ENCODE measurements at regions not wholly inside any gene's neighbourhood (a gene's known extent, or its start where the extent isn't known, plus 50 kb on each side); places are given as distances from the start of the nearest gene placed in this dataset.
"Not testable (repeated sequence)": the region's sequence is repeated elsewhere in the genome, so short reads cannot be mapped to it uniquely, and the experiment has no call there.

DNA sequence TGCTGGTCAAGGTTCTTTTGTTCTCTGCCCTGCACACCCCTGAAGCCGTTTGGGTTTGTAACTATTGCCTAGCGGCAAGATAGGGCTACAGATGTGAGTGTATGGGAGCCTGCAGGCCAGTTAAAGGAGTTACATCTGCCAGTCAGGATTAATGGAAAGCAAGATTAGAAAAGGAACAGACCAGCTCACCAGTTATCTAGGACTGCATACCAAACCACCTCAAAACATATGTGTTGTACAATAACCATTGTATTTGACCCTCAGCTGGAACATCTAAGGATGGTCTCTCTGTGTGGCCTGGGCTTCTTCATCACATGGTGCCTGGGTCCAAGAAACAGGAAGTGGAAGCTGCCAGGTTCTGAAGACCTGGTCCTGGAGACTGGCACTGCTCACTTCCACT is 52.5 kb upstream of the FBXO28 start:
- DNase-seq, result no peak

DNA sequence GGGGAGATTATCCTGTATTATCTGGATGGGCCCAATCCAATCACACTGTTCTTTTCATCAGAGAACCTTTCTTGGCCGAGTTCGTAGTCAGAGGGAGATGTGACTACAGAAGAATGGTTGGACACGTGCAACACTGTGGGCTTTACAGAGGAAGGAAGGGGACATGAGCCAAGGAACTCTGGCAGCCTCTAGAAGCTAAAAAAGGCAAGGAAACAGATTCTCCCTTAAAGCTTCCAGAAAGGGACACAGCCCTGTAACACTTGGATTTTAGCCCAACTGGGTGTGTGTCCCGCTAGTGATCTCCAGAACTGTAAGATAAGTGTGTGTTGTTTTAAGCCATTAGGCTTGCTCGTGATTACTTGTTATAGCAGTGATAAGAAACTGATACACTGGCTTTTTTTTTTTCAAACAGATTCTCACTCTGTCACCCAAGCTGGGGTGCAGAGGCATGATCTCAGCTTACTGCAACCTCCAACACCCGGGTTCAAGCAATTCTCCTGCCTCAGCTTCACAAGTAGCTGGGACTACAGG is 53.9 kb upstream of the FBXO28 start:
- DNase-seq, result no peak

DNA sequence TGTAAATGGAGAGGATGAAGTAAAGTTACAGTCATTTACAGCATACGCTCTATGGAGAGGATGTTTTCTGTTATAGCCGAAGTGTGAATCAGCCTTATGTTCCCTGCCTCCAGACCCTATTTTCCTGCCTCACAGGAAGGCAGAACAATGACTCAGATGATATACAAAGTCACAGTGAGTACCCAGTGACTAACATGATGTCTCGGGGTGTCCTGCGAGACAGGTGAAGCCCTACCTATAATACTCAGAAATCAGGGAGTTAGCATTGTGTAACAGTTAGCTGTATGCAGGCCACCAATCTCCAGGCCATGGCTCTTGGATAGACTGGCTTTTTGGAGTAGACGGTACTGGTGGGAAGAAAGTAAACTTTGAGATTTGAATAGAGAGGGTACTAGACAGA is 55.6 kb upstream of the FBXO28 start:
- DNase-seq, result no peak

DNA sequence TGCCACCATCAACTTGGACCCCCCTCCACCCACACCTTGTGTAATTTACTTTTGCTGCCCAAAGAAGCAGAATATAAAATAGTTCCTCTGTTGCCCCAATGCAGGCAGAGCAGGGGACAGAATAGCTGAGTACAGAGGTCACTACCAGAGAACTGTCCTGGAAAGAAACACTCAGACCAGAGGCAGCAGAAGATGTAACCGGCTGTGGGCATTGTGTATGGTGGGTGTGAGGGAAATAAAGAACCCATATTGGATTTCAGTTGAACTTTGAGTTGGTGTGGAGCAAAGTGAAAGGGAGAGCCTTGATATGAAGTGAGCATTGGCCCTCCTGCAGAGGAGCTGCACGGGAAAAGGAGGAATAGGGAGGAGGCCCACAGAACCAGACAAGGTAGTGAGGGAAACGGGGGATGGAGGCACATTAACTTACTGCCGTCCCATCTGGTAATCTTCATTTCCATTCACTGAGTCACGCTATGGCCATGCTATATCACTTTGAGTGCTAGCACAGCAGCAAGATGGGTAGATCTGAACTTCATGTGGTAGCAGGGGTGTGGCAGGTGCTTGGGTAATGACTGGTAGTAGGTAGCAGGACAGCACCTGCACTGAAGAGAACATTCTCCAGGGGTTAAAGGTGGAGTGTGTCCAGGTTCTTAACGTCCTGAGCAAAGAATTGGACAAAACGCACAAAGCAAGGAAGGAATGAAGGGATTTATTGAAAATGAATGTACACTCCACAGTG is 56.3 kb upstream of the FBXO28 start:
- DNase-seq, result no peak

DNA sequence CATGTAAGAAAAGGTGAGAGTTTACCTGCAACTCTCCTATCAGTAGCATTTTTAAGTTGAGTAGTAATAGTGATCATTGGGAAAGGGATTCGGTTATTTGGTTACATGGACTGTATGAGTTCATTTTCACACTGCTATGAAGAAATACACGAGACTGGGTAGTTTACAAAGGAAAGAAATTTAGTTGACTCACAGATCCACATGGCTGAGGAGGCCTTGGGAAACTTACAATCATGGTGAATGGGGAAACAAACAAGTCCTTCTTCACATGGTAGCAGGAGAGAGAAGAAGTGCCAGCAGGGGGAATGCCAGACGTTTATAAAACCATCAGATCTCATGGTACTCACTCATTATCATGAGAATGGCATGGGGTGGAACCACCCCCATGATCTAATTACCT is 59.3 kb upstream of the FBXO28 start:
- no peak for DNase-seq

DNA sequence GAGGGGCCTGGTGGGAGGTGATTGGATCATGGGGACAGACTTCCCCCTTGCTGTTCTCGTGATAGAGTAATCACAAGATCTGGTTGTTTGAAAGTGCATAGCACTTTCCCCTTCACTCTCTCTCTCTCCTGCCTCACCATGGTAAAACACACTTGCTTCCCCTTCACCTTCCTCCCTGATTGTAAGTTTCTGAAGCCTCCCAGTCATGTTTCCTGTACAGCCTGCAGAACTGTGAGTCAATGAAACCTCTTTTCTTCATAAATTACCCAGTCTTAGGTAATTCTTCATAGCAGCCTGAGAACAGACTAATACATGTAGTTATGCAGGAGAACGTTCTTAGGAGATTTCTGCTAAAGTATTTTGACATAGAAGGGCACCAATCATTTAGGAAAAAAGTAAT is 59.9 kb upstream of the FBXO28 start:
- no peak for DNase-seq

DNA sequence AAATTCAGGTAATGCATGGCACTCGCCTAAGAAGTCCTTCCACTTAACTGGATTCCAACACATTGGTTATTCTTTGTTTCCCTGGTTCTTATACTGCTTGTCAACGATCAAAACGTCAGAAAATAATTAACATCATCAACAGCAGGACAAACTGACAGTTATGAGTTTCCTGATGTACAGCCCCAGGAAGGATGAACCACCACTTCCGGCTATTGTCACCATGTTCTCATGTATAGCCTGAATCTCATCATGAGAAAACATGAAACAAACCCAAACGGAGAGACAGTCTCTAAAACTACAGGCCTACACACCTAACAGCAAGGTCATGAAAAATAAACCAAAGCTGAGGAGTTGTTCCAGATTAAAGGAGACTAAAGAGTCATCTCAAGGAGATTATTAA is 60.5 kb upstream of the FBXO28 start:
- no peak for DNase-seq

DNA sequence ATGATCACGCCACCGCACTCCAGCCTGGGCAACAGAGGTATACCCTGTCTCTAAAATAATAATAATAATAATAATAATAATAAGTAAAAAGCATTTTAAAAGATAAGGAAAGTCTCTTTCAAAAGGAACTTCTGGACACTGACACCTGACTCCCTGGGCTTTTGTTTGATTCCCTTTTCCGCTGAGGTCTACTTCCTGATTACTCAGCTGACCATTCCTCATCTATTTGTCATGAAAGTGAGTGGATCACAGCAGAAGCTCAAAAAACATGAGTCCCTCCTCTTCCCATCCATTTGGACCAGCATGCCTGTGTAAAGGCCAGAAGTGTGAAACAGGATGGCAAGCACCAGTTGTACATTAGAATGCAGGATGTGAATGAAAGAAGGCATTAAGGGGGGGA is 61.1 kb upstream of the FBXO28 start:
- DNase-seq, result no peak

DNA sequence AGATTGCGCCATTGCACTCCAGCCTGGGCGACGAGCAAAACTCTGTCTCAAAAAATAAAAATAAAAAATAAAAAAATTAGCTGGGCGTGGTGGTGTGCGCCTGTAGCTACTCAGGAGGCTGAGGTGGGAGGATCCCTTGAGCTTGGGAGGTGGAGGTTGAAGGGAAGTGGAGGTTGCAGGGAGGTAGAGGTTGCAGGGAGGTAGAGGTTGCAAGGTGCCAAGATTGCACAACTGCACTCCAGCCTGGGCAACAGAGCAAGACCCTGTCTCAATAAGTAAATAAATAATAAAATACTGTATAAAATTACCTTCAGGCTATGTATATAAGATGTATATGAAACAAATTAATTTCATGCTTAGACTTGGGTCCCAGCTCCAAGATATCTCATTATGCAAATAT is 62.1 kb upstream of the FBXO28 start:
- DNase-seq, result not testable (repeated sequence)

DNA sequence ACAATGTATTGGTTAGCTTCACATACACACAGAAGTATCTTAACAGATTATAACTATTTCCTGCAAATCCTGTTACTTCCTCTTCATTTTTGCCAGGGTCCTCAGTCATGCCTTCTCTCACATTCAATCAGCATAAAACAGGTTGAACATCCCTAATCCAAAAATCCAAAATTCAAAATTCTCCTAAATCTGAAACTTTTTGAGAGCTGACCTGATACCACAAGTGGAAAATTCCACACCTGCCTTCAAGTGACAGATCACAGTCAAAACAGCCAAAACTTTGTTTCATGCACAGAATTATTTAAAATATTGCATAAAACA is 62.9 kb upstream of the FBXO28 start:
- no peak for DNase-seq

DNA sequence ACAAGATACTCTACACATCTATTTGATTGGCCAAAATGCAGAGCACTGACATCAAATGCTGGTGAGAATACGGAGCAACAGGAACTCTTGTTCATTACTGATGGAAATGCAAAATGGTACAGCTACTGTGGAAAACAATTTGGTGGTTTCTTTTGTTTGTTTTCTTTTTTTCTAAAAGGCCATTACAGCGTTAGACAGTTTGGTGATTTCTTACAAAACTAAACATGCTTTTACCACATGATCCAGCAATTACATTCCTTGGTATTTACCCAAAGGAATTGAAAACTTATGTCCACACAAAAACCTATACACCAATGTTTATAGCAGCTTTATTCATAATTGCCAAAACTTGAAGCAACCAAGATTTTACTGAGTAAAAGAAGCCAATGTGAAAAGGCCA is 66.4 kb upstream of the FBXO28 start:
- DNase-seq, result no peak

DNA sequence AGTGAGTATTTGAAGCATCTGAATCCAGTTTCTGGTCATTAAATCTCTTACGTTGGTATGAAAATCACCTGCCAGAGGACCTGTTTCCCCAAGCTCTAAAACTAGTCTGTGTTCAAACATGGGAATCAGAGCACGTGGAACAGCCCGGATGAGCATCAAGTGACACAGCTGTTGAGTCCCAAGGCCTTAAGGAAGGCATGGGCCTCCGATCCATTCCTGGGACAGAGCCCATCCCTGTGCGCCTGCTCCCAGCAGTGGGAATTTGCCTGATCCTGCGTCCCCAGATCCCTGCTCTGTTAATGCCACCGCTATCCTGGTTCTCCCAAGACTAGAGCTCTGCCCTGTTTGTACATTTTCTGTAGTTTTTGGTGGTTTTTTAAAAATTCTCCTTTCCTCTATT is 68.4 kb upstream of the FBXO28 start:
- no peak for DNase-seq

DNA sequence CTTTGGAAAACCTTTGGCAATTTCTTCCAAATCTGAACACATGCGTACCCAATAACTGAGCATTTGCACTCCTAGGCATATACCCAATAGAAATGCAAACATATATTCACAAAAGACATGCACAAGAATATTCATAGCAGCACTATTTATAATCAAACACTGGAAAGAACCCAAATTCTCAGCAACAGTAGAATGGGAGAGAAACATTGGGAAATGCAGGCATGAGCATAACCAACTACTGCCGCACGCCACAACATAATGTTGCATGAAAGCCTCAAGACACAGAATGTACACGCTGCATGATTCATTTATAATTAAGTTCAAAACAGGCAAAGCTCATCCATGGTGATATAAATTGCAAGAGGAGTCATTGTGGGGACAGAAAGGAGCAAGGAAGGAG is 69.5 kb upstream of the FBXO28 start:
- no peak for DNase-seq

DNA sequence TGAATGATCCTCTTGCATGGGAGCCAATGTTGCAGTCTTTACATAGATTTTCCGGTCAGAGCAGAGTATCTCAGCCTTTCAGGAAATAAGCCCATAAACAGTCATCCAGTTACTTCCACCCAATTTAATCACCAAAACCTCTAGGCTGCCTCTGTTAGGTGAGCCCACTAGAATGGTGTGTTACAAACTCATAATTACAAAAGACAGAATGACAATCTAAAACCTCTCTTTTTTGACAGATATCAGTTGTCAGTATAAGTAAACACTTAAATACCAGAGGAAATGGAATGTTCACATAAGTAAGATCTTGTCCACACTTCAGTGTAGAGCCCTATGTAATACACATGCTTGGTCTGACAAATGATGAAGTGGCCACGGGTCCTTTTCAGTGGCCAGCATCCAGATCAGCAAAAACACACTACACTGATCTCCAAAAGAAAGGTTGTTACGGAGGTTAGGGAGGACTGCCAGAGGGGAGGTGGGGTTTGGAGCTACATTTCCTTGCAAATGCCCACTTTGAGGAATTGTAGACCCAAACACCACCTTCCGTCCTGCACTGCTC is 71.3 kb upstream of the FBXO28 start:
- no peak for DNase-seq

DNA sequence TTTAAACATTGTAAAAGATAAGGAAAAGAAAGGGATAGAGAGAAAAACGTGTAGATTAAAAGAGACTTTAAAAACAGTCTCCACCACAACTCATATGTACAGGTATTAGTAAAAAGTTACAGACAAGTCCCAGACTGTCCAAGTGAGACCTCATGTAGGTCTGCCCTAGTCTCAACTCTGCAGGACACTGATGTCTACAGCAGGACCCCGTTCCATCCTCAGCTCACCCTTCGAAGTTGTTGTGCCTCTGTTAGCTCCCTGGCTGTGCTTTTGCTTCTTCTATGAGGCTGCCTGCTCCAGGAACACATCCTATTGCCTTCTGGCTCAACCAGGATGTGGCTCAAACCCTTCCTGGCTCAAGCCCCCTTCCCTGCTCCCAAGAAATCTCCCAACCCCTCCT is 72.9 kb upstream of the FBXO28 start:
- DNase-seq, result no peak

DNA sequence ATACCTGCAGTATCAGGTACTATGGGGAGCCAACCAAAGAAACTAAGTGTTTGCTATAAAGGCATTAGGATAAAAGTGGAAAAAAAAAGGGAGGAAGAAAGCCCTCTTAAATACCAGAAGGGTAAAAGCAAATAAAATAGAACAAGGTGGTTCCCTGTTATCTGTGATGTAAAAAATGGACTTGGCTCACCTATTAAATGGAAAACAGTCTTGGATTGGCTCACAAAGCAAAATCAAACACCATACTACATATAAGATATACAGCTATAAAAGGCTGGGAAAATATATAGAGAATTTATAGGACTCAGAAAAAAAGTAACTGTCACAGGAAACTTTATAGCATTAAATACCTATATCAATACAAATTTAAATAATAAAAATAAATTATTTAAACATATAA is 73.5 kb upstream of the FBXO28 start:
- not testable (repeated sequence) for DNase-seq

DNA sequence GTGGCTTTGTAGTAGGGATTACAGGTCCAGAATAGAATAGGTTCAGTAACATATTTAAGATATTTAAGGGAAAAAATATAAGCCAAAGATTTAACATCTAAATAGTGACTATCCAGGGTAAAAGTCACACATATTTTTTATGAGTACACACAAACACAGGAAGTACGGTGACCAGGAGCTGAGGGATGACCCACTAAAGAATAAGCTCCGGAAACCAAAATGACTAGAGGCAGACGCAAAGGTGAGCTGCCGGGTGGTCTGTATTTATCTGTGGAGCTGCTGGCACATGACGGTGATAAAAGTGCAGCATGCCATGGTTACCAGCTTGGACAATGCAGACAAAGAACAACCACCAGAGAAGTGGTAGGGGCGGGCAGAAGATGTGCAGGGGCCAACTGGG is 73.9 kb upstream of the FBXO28 start:
- DNase-seq, result not testable (repeated sequence)

DNA sequence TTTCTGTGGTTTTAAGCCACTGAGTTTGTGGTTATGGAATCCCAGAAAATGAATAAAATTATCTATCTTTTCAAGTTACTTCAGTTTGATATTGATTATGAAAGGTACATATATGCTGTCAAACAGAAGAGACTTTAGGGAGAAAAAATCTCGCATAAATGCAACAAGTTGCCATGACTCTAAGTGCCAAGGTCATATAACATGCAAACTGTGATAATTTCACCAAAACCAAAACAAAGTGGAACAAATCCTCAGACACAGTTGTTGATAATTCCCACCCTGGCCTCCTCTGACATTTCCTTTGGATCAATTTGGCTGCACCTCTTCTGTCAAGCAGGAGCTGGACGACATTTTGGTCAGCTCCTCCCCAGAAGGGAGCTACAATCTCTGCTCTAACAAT is 75.1 kb upstream of the FBXO28 start:
- not testable (repeated sequence) for DNase-seq

DNA sequence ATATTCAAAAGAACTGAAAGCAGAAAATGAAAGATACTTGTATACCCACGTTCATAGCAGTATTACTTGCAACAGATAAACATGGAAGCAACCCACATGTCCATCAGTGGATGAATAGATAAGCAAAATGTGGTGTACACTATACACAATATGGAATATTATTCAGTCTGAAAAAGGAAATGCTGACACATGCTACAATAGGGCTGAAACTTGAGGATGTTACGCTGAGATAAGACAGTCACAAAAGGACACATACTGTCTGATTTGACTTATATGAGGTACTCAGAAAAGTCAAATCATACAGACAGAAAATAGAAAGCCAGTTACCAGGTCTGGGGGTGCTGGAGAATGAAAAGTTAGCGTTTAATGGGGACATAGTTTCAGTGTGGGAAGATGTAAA is 76.5 kb upstream of the FBXO28 start:
- DNase-seq, result not testable (repeated sequence)

DNA sequence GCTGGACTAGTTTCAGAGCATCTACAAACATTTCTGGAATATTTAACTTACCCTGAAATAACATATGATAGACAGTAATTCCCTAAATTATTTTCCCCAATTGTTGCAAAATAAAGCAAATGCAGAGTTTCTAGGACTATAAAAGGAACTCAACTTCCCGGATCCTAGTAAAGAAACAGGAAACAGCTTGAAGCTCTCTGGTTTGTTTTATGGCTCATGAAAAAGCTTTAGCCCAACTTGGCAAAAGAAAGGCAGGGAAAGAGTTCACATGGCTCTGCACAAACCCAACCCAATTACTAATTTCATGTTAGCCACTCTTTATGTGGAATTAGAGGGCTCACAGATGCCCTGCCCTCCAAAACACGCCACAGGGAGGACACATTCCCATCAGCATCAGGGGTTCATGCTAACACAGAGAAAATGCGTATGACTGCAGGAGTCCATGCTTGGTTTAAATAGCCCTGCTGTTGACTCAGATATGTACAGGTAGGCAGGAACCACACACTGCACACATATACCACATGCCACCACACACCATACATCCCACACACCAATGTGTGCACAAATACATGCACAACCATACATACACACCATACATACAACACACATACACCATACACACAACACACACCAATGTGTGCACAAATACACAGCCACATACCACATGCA is 81.2 kb upstream of the FBXO28 start:
- DNase-seq, result not testable (repeated sequence)

DNA sequence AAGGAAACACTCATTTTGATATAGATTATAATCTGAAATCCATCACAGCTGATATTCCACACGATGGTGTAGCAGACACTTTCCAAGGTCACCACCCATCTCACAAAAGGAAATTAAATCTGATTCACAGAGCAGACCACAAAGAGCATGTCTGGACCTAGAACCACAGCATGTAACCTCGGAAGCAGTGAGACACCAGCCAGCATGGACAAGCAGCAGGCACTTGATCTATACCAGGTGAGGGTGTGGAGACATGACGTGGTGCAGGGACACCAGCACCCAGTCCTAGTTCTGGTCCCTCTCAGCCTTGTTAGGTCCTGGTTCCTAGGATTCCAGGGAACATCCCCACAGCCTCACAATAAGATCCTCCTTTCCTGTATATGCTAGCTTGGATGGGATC is 81.9 kb upstream of the FBXO28 start:
- DNase-seq, result not testable (repeated sequence)

DNA sequence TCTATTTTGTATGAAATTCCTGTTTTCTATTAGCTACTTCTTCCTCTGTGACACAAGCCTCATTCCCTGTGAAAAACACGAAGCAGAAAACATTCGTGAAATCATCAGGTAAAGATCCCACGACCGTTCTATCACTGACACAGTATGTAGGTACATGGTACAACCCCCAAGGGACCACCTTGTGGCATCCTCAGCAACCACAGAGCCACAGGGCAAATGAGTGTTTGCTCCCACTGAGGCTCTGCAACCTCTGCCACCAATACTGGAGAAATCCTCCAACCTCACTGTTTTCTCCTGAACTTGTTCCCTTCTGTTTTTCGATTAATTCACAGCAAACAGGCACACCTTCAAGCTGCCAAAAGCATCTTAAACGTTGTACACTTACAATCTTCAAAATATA is 83.7 kb upstream of the FBXO28 start:
- not testable (repeated sequence) for DNase-seq

DNA sequence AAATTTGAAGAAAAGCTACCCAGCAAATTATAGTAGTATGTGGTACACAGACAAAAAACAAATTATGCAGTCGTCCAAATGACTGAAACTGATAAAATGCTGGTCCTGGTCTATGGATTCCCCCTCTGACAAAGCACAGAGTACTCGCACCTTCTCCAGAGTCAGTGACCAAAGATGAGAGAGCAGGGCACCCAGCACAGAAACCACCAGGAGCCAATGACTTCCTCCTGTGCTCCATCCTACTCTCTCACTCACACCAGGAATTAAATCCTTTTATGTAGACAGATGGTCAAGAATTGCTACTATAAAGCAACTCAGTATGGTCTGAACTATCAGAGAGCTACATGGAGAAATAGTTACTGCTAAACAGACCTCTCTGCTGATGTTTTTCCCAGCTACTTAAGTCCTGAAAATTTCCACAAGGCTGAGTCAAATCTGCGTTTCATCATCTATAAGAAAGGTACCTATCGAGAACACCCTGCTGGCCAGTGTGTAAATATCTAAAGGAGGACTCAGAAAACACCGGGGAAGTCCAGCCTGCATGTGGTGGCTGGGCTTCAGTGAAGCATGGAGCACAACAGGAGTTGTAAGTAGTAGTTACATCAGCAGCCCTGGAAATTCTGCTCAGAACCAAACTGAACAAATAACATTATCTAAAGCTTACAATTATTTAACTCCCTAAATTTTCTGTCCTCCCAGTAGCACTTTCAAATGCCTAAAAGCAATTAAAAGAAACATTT is 84.5 kb upstream of the FBXO28 start:
- DNase-seq, result not testable (repeated sequence)

DNA sequence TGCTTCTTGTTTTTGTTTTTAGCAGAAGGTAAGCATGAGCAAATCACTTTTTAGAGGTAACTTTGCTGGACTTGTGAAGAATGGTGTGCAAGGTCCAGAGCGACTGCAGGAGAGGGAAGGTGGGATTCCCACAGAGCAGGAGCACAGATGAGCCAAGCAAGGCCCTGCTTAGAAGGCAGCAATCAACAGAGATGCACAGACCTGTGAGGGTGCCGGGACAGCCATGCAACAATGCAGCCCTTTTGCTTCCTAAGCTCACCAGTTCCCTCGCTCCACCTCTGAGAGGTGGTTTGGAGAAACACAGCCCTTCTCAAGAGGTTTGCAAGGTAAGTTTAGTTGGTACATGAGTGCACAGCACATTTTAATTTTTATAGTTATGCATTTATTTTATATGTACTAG is 85.1 kb upstream of the FBXO28 start:
- DNase-seq, result not testable (repeated sequence)
